GM12874 (cell line): ENCODE measurements at regions not wholly inside any gene's neighbourhood (a gene's known extent, or its start where the extent isn't known, plus 50 kb on each side); places are given as distances from the start of the nearest gene placed in this dataset.

Experiments
- TF ChIP-seq, protein P1 (sequence below): IDR thresholded peaks from 2 replicates; pipeline ENCODE4 v1.5.1; 2011; ENCODE audit warnings: low read depth, mild to moderate bottlenecking, control low read depth, low read length, moderate library complexity; ENCODE audit not compliant: insufficient read depth

DNA sequence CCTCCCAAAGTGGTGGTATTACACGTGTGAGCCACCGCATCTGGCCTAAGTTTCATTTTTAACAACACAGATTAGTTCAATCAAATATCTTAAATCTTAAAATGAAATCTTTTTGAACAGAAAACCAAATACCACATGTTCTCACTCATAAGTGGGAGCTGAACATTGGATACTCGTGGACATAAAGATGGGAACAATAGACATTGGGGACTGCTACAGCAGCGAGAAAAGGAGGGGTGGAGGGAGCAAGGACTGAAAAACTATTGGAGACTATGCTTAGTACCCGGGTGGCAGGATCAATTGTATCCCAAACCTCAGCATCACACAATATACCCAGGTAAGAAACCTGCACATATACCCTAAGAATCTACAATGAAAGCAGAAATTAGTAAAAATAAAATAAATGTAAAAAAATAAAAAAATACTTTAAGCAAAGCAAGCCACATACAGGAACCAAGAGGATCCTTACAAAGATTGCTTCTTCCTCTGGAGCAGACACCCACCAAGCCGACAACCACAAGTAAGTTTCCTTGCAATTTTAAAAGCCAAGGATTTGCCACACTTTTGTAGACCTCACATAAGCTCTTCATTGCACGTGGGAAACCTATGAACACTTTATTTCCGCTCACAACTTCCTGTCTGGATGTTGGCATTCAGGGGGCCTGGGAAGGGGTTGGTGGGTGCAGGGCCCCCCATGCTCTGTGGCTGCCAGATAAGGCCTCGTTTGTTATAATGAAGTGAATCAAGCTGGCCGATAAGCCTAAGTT, 147.9 kb downstream of the MYCN start:
- TF ChIP-seq, protein P1, sequence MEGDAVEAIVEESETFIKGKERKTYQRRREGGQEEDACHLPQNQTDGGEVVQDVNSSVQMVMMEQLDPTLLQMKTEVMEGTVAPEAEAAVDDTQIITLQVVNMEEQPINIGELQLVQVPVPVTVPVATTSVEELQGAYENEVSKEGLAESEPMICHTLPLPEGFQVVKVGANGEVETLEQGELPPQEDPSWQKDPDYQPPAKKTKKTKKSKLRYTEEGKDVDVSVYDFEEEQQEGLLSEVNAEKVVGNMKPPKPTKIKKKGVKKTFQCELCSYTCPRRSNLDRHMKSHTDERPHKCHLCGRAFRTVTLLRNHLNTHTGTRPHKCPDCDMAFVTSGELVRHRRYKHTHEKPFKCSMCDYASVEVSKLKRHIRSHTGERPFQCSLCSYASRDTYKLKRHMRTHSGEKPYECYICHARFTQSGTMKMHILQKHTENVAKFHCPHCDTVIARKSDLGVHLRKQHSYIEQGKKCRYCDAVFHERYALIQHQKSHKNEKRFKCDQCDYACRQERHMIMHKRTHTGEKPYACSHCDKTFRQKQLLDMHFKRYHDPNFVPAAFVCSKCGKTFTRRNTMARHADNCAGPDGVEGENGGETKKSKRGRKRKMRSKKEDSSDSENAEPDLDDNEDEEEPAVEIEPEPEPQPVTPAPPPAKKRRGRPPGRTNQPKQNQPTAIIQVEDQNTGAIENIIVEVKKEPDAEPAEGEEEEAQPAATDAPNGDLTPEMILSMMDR, result no peak

DNA sequence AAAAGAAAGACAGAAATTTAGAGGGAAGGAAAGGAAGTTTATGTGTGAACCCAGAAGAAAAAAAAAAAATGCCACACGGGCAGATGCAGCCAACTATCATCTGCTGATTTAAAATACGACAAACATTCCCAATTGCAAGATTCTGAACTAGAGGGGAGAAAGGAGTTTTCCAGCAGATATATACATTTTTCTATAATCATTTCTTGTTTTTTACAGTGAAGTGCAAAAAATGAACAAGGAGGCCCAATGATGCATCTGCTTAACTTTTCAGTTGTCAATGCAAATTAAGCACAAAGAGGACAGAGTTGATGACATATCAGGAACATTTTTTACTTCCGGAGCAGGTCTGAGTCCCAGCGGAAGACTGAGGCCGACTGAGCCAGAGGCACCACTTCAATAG, 144.7 kb downstream of the MYCN start:
- TF ChIP-seq, protein P1, result no peak

DNA sequence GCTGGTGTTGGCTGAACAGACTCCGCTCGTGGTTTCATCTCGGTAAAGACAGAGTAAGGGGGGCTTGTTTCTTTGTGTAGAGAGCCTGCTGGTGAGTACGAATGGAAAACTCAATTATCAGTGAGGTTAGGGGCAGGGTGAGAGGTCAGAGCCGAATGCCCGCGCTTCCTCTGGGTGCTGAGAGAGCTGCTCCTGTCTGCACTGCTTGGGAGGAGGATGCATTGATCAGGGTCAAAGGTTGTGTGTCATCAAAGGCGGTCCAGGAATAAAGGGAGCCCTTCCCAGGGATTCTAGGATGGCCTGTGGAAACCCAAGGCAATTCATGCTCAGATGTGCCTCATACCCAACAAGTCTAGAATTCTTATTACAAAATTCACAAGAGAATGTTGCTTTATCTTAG, 143.9 kb downstream of the MYCN start:
- TF ChIP-seq, protein P1, result no peak

DNA sequence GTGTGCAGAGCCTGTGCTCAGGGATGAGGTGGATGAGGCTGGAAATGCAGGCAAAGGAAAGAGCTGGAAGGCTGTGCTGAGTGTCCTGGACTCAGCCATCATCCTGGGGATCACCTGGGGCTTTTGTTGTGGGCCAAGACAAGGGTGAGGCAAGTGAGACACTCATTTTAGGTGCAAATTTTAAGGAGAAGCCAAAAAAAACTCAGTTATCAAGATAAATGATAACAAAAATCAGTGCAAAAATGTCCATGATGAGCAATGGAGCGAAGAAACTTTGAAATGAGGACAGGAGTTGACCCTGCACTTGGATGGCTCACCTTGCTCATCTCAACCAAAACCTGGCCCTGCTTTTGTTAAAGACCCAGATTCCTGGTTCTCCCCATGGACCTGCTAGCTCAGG, 141.9 kb downstream of the MYCN start:
- TF ChIP-seq, protein P1, result no peak

DNA sequence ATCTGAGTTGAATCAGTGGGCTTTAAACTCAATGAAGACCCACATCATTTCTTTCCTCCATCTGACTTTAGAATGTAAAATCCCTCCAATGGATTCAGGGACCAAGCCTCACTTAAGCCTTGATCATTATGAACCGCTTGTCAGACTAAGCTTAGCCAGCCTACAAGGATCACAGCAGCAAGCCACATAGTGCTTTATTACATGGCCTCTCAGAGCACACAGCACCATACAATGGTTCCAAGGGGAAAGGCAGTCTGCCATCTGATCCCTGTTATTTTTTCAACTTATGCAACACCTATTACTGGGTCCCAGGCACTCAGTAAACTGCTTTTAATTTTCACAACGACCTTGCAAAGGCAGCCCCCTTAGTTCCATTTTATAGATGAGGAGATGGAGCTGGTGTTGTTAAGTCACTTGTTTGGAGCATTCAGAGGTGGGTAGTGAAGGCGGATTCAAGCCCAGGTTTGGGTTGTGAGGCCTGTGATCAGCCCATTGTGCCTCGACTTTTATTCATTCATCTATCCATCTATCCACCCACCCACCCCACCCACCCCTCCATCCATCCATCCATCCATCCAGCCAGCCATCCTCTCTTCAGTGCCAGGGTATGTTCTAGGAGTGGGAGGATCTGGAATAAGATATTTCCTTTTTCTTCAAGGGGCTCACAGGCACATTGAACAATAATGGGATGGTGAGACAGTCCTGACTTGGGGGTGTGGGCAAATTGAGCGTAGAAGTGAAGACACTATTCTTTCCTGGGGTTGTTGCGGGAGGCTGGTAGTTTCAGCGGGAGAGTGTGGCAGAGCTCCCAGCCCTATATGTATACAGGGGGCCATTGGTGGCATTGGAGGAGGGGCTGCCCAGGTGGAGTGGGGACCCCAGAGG, 141.2 kb downstream of the MYCN start:
- TF ChIP-seq, protein P1, result no peak

DNA sequence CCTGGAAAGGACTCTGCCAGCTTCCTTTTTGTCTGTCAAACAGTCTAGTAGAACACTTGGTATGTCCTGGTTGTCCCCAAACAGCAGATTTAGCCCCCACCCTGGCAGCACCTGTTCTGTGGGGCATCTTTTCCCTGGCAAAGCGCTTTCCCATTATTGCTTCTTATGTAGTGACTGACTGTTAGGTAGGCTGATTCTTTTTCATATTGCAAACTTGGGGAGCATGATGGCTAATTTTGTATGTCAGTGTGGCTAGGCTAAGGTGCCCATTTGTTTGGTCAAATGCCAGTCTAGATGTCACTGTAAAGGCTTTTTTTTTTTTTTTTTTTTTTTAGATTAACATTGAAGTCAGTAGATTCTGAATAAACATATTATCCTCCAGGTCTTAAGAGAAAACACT, 140.2 kb downstream of the MYCN start:
- TF ChIP-seq, protein P1, result no peak

DNA sequence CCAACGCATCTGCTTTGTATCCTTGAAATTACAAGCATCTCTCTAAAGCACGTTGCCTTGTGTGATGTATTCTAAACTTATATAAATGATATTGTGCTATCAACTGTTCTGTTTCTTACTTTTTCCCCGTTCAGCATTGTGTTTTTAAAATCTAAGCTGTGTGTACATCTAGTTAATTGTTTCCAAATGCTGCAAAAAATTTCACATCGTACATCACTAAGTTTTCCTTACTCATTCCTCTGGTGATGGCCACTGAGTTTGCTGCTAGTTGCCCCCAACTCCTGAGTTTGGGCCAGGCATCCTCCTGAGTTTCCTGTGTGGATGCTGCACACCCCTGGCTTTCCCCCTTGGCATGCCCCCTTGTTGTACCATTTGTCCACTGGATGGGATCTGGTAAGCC, 139.7 kb downstream of the MYCN start:
- TF ChIP-seq, protein P1, result no peak
